DND-41 (cell line): ENCODE measurements at regions not wholly inside any gene's neighbourhood (a gene's known extent, or its start where the extent isn't known, plus 50 kb on each side); places are given as distances from the start of the nearest gene placed in this dataset.

Experiments used
- CTCF ChIP-seq: IDR thresholded peaks from 2 replicates; pipeline ENCODE4 v1.5.1; 2012; ENCODE audit warnings: borderline replicate concordance, low read length, moderate library complexity, mild to moderate bottlenecking; ENCODE audit not compliant: poor library complexity, severe bottlenecking; ENCODE audit errors: extremely low read depth
- EZH2 ChIP-seq: IDR thresholded peaks from 3 replicates; pipeline ENCODE4 v1.6.1; 2012; ENCODE audit warnings: borderline replicate concordance, low read depth, mild to moderate bottlenecking, moderate library complexity, low read length, inconsistent platforms; ENCODE audit not compliant: severe bottlenecking

- TF ChIP-seq CTCF (no peak), EZH2 (no peak)
Measured at GRCh38 chr2:8215159-8215863, 466.5 kb upstream of the ID2 start.
